B cell (primary cell): ENCODE measurements at regions not wholly inside any gene's neighbourhood (a gene's known extent, or its start where the extent isn't known, plus 50 kb on each side); places are given as distances from the start of the nearest gene placed in this dataset.

ENCODE experiments used
- EZH2 ChIP-seq: IDR thresholded peaks from 2 replicates; pipeline ENCODE4 v1.6.1; 2012; ENCODE audit warnings: borderline replicate concordance, low read depth, mild to moderate bottlenecking, moderate library complexity, low read length; ENCODE audit not compliant: insufficient read depth, poor library complexity, severe bottlenecking
- TF ChIP-seq, protein P1 (sequence below): fragments of 200-600 bp; IDR thresholded peaks from one replicate; pipeline ENCODE4 v1.8.0; 2022; ENCODE audit warnings: antibody characterized with exemption, mild to moderate bottlenecking

DNA sequence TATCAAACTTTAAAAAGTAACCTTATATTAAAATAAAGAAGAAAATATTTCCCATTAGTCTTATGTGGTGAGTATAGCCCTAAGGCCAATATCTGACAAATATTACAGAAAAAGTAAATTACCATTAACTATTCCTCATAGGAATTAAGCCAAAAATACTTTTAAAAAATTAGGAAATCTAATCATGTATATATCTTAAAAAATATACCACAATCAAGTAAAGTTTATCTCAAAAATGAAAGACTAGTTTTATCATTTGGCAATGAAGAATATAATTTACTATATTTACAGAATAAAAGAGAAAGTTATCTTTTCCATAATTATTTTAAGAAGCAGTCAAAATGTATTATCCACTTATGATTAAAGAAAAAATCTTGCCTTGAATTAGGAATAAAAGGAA, 458.8 kb upstream of the ZNF462 start:
- TF ChIP-seq EZH2: no peak
- TF ChIP-seq, protein P1, sequence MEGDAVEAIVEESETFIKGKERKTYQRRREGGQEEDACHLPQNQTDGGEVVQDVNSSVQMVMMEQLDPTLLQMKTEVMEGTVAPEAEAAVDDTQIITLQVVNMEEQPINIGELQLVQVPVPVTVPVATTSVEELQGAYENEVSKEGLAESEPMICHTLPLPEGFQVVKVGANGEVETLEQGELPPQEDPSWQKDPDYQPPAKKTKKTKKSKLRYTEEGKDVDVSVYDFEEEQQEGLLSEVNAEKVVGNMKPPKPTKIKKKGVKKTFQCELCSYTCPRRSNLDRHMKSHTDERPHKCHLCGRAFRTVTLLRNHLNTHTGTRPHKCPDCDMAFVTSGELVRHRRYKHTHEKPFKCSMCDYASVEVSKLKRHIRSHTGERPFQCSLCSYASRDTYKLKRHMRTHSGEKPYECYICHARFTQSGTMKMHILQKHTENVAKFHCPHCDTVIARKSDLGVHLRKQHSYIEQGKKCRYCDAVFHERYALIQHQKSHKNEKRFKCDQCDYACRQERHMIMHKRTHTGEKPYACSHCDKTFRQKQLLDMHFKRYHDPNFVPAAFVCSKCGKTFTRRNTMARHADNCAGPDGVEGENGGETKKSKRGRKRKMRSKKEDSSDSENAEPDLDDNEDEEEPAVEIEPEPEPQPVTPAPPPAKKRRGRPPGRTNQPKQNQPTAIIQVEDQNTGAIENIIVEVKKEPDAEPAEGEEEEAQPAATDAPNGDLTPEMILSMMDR: no peak
